Spleen (tissue), 7 donors: ENCODE measurements at regions not wholly inside any gene's neighbourhood (a gene's known extent, or its start where the extent isn't known, plus 50 kb on each side); places are given as distances from the start of the nearest gene placed in this dataset.

Source experiments
- CTCF ChIP-seq, 11 experiments: fragments of 200-600 bp in 7 of 11; fragments of 450-650 bp in 4 of 11; sonication (generic) in 4 of 11; IDR thresholded peaks in 8 of 11; conservative IDR thresholded peaks in 3 of 11; 1 replicate in 7 of 11; 2 replicates in 4 of 11; pipeline versions ENCODE4 v1.4.0 to v1.8.0; 2016 to 2021; ENCODE audit warnings: antibody characterized with exemption in 11 of 11, inconsistent platforms in 4 of 11, mild to moderate bottlenecking in 1 of 11
- POLR2A ChIP-seq, 3 donors: fragments of 450-650 bp; IDR thresholded peaks; one replicate each; pipeline ENCODE4 v1.5.1; 2017; ENCODE audit warnings: antibody characterized with exemption in 3 of 3, mild to moderate bottlenecking in 1 of 3
- donor health status: DM: no; HTN: no; CAD: no; lungs with moderate emphysema.
- donor health status: DM: no; HTN: no; CAD: no.
- donor health status: DM: no; HTN: no; CAD: no.

DNA sequence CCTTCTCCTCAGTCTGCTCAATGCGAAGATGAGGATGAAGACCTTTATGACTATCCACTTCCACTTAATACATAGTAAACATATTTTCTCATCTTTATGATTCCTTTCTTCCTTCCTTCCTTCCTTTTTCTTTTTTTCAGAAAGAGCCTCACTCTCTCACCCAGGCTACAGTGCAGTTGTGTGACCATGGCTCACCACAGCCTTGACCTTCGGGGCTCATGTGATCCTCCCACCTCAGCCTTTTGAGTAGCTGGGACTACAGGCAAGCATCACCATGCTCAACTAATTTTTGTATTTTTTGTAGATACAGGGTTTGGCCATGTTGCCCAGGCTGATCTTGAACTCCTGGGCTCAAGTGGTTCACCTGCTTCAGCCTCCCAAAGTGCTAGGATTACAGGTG is 52.0 kb upstream of the RAP2B start:
- TF ChIP-seq POLR2A (IDR thresholded peaks at IDR 0.05) = no peak
- TF ChIP-seq CTCF (IDR thresholded peaks at IDR 0.05 in 8 of 11, conservative IDR thresholded peaks at IDR 0.05 in 3 of 11) = no peak
